G401 (cell line): ENCODE measurements at regions not wholly inside any gene's neighbourhood (a gene's known extent, or its start where the extent isn't known, plus 50 kb on each side); places are given as distances from the start of the nearest gene placed in this dataset.
"Not testable (repeated sequence)": the region's sequence is repeated elsewhere in the genome, so short reads cannot be mapped to it uniquely, and the experiment has no call there.

ENCODE experiments used
- DNase-seq: peaks from one replicate; pipeline ENCODE4 v3.0.0-alpha.2; 2015; ENCODE audit warnings: low spot score
- in situ Hi-C: cut with HindIII; loops from 2 replicates; pipeline ENCODE4 v1.10.0; 2016; ENCODE audit warnings: low sequenced_read_pairs, mixed read lengths

DNA sequence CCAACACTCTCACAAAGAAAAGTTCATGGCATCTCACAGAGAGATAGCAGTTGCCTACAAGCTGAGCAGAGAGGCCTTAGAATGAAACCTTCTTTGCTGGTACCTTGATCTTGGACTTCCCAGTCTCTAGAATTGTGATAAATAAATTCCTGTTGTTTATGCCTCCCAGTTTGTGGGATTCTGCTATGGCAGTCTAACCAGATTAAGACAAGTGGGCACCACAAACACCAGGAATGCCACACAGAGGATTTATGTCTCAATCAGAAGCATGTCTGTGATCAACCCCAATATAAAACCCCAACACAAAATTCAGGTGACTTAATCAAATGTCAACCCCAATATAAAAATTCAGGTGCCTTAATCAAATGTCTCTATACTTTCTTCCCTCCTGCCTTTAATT, 581.3 kb downstream of the XPNPEP1 start:
- in situ Hi-C loops, result no loop called here
- DNase-seq, result no peak

GRCh38 chr10:109328001-109328400, 595.3 kb downstream of the XPNPEP1 start:
- in situ Hi-C loops, result no loop called here
- DNase-seq, result no peak

DNA sequence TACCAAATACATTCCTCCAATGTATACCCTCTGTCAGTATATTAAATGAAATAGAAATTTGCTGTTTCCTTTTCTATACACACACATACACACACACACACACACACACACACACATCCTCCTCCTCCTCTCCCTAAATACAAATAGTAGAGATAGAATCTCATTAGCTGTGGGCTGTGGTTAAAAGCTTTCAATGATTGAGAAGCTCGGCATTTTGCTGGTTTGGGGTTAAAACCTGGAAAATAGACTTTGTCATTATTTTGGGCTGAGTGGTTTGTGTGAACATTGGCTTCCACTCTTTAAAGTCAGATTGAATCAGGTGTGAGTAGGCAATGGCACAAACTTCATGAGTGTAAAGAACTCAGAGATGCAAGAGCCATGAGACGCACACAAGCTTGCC, 596.0 kb downstream of the XPNPEP1 start:
- in situ Hi-C loops, result no loop called here
- no peak for DNase-seq

DNA sequence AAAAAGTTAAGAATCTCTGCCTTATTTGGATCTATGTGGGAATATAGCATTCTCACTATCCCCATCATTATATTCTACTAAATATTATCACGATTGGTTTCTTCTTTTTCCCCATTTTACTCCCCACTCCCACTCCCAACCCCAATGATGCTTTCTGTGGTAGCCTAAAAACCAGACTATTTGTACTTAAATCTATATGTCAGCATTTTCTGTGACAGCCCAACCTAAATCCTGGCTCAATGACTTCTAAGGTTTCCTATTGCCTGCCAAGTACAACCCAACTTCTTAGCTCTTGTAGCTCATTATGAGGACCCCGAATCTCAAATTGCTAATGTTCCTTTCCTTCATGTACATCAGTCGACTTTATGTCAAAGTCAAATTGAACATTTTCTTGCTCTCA, 598.6 kb downstream of the XPNPEP1 start:
- in situ Hi-C loops, result no loop called here

GRCh38 chr10:109317746-109318366, 605.5 kb downstream of the XPNPEP1 start:
- no peak for DNase-seq
- in situ Hi-C loops, result no loop called here

More for the DNA sequence above, 598.6 kb downstream of the XPNPEP1 start:
- no peak for DNase-seq

GRCh38 chr10:109314016-109314415, 609.3 kb downstream of the XPNPEP1 start:
- DNase-seq, in situ Hi-C loops: not testable (repeated sequence)

DNA sequence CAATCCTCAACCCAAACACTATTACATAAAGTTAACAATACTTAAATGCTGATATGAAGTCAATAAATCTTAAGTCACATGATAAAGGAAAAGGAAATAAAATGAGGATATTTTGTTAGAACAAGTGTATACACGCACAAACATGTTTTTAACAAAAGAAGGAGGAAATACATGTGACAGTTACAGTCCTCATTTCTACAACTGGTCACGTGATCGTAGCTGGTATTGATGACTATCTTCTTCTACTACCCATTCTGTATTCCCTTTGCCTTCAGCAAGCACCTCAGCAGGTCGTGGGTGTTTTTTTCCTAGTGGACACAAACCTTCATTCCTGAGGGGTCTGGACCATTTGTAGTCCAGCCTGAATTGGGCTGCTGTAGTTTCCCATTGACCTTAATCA, 610.8 kb downstream of the XPNPEP1 start:
- DNase-seq, in situ Hi-C loops: not testable (repeated sequence)

- in situ Hi-C loops, result no loop called here
- DNase-seq, result no peak
Observed at GRCh38 chr10:109308971-109309370, 614.3 kb downstream of the XPNPEP1 start.

GRCh38 chr10:109307102-109307501, 616.2 kb downstream of the XPNPEP1 start:
- in situ Hi-C loops, DNase-seq: not testable (repeated sequence)

DNA sequence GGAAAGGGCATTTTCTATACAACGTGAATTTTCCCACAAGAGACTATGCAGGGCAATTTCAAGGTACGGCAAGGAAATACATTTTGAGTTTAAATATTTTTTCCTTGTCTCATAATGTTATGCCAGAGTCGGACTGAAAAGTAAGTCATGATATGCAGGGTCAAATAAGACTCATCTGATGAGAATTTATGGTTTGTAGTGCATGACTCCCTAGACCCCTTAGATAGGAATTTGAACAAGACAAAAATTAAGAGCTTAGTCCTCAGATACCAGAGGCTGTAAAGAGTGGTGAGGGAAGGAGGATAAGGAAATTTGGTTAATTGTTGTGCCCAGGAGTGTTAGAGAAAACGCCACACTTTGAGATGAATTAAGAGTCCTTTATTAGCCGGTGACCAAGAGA, 616.6 kb downstream of the XPNPEP1 start:
- no peak for DNase-seq
- in situ Hi-C loops, result no loop called here

- no peak for DNase-seq
- in situ Hi-C loops, result no loop called here
Observed at GRCh38 chr10:109287858-109288257, 635.5 kb downstream of the XPNPEP1 start.

DNA sequence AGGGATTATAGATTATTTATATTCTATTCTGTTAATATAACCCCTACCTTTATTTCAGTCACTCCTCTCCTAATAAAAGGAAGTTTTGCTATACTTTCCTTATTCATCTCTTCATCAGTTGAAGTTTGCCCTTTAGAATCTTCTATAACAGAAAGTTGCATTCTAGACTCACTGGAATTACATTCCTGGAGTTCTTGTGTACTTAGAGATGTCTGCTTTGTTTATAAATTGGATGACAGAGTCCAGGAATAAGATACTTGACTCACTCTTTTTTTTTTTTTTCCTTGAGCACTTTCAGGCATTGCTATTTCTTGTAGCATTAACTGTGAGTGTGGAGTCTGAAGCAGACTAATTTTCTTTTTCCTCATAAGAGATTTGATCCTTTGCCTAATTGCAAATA, 640.8 kb downstream of the XPNPEP1 start:
- DNase-seq, result no peak
- in situ Hi-C loops, result no loop called here

- DNase-seq, result no peak
- in situ Hi-C loops, result no loop called here
Observed at GRCh38 chr10:109281347-109281746, 642.0 kb downstream of the XPNPEP1 start.

DNA sequence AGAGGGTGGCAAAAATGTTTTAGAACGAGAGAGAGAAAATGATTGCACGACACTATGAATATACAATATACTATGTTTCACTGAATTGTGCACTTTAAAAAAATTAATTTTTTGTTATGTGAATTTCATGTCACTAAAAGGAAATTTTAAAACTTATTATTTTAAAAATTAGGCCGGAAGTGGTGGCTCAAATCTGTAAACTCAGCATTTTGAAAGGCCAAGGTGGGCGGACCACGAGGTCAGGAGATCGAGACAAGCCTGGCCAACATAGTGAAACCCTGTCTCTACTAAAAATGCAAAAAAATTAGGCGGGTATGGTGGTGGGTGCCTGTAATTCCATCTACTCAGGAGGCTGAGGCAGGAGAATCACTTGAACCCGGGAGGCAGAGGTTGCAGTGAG, 642.5 kb downstream of the XPNPEP1 start:
- DNase-seq, result no peak
- in situ Hi-C loops, result no loop called here

DNA sequence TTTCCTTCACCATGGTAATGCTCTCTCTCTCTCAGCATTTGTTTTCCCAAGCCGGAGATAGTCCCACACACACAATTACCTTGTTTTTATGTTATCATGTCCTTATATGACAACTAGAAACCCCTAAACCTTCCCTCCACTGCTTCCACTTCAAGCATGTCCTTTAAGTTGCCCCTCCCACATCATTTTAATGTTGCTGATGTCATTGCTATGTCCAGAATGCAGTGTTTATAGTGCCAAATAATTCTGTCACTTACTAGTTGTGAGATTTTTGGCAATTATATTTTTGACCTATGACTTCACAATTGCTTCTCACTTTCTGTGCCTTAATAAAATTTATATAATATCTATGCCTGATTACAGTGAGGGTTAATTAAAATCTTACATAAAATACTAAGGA, 645.9 kb downstream of the XPNPEP1 start:
- no peak for DNase-seq
- in situ Hi-C loops, result no loop called here

DNA sequence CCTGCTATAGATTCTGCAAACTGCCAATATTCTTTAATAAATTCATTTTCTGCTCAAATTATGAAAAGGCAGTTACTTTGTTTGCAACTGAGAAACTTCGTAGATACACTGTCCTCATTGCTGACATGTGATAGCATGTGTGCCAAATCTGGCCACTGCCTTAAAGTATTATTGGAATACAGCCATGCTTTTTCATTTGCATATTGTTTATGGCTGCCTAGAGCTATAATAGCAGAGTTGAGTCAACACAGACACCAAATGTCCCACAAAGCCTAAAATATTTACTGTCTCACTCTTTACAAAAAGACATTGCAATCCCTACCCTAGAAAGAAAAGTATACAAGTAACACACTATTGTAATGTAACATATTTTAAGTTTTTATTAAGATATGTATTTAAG, 647.4 kb downstream of the XPNPEP1 start:
- no peak for DNase-seq
- in situ Hi-C loops, result no loop called here

DNA sequence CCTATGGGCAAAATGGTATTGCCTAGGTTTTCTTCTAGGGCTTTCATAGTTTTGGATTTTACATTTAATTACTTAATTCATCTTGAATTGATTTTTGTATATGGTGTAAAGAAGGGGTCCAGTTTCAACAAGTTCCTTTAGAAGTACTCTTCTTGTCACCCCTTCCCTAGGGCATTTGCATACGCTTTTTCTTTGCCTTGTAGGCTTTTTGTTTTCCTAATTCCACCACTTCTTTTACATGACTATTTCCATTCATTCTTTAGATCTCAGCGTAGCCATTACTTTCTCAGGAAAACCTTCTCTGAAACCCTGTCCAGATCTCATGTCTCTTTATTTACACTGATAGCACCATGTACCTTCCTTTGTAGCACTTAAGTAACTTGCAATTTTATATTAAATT, 648.6 kb downstream of the XPNPEP1 start:
- DNase-seq, result no peak
- in situ Hi-C loops, result no loop called here

DNA sequence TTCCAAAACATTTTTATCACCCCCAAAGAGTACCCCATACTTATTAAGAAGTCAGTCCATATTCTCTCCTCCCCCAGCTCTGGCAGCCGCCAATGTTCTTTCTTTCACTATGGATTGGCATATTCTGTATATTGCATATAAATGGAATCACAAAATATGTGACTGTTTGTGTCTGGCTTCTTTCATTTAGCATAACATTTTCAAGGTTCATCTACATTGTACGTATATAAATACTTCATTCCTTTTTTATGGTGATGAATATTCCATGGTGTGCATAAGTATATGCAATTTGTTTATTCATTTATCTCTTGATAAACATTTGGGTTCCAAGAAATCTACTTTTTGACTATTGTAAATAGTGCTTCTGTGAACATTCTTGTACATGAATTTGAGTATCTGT, 653.1 kb downstream of the XPNPEP1 start:
- no peak for DNase-seq
- in situ Hi-C loops, result no loop called here

- in situ Hi-C loops, result no loop called here
- DNase-seq, result no peak
Observed at GRCh38 chr10:109264004-109264403, 659.3 kb downstream of the XPNPEP1 start.

GRCh38 chr10:109261231-109261630, 662.1 kb downstream of the XPNPEP1 start:
- in situ Hi-C loops, result no loop called here
- no peak for DNase-seq

DNA sequence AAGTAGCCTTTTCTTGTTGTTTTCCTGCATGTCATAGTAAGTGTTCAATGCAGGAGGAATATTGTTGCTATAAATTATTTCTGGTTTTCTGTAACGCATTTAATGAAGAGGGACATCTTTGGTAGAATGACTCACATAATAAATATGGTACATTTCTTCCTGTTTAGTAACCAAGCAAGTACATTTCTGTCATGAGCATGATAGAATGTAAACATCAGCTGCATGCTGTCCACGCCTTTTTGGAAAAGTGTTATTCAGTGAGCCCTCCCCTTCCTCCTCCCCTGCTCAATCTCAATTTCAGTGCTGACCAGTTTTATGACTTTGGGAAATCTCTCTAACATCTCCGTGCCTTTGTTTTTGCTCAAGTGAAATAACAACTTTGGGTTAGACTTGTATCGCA, 664.0 kb downstream of the XPNPEP1 start:
- in situ Hi-C loops, result no loop called here
- no peak for DNase-seq

GRCh38 chr10:109253306-109253705, 670.0 kb downstream of the XPNPEP1 start:
- DNase-seq, result no peak
- in situ Hi-C loops, result no loop called here
